Gastrocnemius medialis (tissue), 4 donors: ENCODE measurements at regions not wholly inside any gene's neighbourhood (a gene's known extent, or its start where the extent isn't known, plus 50 kb on each side); places are given as distances from the start of the nearest gene placed in this dataset.

ENCODE experiments used
- ATAC-seq, 2 donors: fragments of 150-250 bp; one replicate each; pipeline ENCODE4 v1.9.1; 2016
- DNase-seq, 2 donors: peaks; one replicate each; pipeline ENCODE4 v3.0.0-alpha.2; 2019
- H3K27ac ChIP-seq, 4 donors: fragments of 200-600 bp; sonication (generic); 1 replicate in 1 of 4; 2 replicates in 3 of 4; pipeline ENCODE4 v1.5.1; 2016 to 2018; ENCODE audit warnings: mild to moderate bottlenecking in 2 of 4, moderate library complexity in 1 of 4
- H3K27me3 ChIP-seq, 3 donors: fragments of 200-600 bp; sonication (generic) in 2 of 3; 1 replicate in 1 of 3; 2 replicates in 2 of 3; pipeline versions ENCODE4 v1.5.1 to v1.6.0; 2016 to 2019; ENCODE audit warnings: mild to moderate bottlenecking in 1 of 3, moderate library complexity in 1 of 3
- H3K36me3 ChIP-seq, 2 donors: fragments of 200-600 bp; sonication (generic) in 1 of 2; one replicate each; pipeline ENCODE4 v1.5.1; 2017 to 2018
- H3K4me1 ChIP-seq, 2 donors: fragments of 200-600 bp; sonication (generic) in 1 of 2; one replicate each; pipeline ENCODE4 v1.5.1; 2016 to 2017; ENCODE audit warnings: mild to moderate bottlenecking in 2 of 2
- H3K4me3 ChIP-seq, 4 donors: fragments of 200-600 bp; sonication (generic) in 3 of 4; 1 replicate in 1 of 4; 2 replicates in 3 of 4; pipeline ENCODE4 v1.5.1; 2016 to 2019; ENCODE audit warnings: mild to moderate bottlenecking in 2 of 4
- H3K9me3 ChIP-seq, 3 donors: fragments of 200-600 bp; sonication (generic) in 2 of 3; 1 replicate in 1 of 3; 2 replicates in 2 of 3; pipeline ENCODE4 v1.5.1; 2016 to 2019
- POLR2A ChIP-seq, 2 donors: fragments of 450-650 bp; IDR thresholded peaks; one replicate each; pipeline ENCODE4 v1.6.1; 2017; ENCODE audit warnings: antibody characterized with exemption in 2 of 2, mild to moderate bottlenecking in 2 of 2, moderate library complexity in 2 of 2
- in situ Hi-C, 4 donors: fragments of 200-750 bp; cut with MboI; loops; one replicate each; pipeline versions ENCODE4 v1.15.0 to v1.8.0; 2017; ENCODE audit warnings: low sequenced_read_pairs in 4 of 4
- intact Hi-C: fragments of 100-400 bp; cut with DNase I; formaldehyde crosslinking; loops from one replicate; pipeline ENCODE4 v1.15.1; 2023; ENCODE audit warnings: low total_unique reads
- TF ChIP-seq, protein P1 (sequence below), 5 experiments: fragments of 450-650 bp in 3 of 5; fragments of 200-600 bp in 2 of 5; sonication (generic) in 2 of 5; IDR thresholded peaks in 4 of 5; conservative IDR thresholded peaks in 1 of 5; 1 replicate in 4 of 5; 2 replicates in 1 of 5; pipeline ENCODE4 v1.5.1; 2016 to 2019; ENCODE audit warnings: antibody characterized with exemption in 5 of 5, mild to moderate bottlenecking in 3 of 5, moderate library complexity in 3 of 5

DNA sequence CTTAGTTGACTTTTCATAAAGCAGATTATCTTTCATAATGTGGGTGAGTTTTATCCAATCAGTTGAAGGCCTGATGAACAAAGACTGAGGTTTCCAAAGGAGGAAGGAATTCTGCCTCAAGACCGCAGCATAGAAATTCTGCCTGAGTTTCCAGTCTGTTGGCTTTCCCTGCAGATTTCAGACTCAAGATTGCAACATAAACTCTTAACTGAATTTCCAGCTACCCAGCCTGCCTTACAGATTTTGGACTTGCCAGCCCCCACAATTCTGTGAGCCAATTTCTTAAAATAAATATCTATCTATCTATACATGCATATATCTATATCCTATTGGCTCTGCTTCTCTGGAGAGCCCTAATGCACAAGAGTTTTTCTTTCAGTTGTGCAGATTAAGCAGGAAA is 57.3 kb upstream of the SMLR1 start:
- in situ Hi-C loops = no loop called here
- H3K9me3 ChIP-seq = no peaks in the 10 kb centered on the region
- intact Hi-C loops = no loop called here
- H3K4me3 ChIP-seq = no peak overlapping the region
- H3K36me3 ChIP-seq = no peaks in the 10 kb centered on the region
- no peaks in the 10 kb centered on the region for H3K4me1 ChIP-seq
- no peaks in the 10 kb centered on the region for H3K27me3 ChIP-seq
- DNase-seq (no peak), ATAC-seq (no peak)
- TF ChIP-seq POLR2A (IDR thresholded peaks at IDR 0.05) = no peak
- TF ChIP-seq, protein P1, sequence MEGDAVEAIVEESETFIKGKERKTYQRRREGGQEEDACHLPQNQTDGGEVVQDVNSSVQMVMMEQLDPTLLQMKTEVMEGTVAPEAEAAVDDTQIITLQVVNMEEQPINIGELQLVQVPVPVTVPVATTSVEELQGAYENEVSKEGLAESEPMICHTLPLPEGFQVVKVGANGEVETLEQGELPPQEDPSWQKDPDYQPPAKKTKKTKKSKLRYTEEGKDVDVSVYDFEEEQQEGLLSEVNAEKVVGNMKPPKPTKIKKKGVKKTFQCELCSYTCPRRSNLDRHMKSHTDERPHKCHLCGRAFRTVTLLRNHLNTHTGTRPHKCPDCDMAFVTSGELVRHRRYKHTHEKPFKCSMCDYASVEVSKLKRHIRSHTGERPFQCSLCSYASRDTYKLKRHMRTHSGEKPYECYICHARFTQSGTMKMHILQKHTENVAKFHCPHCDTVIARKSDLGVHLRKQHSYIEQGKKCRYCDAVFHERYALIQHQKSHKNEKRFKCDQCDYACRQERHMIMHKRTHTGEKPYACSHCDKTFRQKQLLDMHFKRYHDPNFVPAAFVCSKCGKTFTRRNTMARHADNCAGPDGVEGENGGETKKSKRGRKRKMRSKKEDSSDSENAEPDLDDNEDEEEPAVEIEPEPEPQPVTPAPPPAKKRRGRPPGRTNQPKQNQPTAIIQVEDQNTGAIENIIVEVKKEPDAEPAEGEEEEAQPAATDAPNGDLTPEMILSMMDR (IDR thresholded peaks at IDR 0.05 in 4 of 5, conservative IDR thresholded peaks at IDR 0.05 in 1 of 5) = no peak
- no peak overlapping the region for H3K27ac ChIP-seq

DNA sequence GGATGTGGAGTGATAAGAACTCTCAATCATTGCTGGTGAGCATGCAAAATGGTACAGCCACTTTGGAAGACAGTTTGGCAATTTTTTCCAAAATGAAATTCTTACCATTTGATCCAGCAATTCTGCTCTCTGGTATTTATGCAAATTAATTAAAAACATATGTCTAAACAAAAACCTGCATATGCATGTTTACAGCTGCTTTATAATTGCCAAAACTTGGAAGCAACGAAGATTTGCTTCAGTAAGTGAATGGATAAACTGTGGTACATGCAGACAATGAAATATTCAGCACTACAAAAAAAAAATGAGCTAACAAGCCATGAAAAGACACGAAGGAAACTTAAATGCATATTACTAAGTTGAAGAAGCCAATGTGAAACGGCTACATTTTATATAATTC is 55.5 kb upstream of the SMLR1 start:
- H3K9me3 ChIP-seq = no peaks in the 10 kb centered on the region
- TF ChIP-seq, protein P1 (IDR thresholded peaks at IDR 0.05 in 4 of 5, conservative IDR thresholded peaks at IDR 0.05 in 1 of 5) = no peak
- TF ChIP-seq POLR2A (IDR thresholded peaks at IDR 0.05) = no peak
- no peaks in the 10 kb centered on the region for H3K4me1 ChIP-seq
- H3K36me3 ChIP-seq = no peaks in the 10 kb centered on the region
- DNase-seq (no peak), ATAC-seq (no peak)
- H3K4me3 ChIP-seq = no peak overlapping the region
- intact Hi-C loops = no loop called here
- no peak overlapping the region for H3K27ac ChIP-seq
- H3K27me3 ChIP-seq = no peaks in the 10 kb centered on the region
- in situ Hi-C loops = no loop called here

DNA sequence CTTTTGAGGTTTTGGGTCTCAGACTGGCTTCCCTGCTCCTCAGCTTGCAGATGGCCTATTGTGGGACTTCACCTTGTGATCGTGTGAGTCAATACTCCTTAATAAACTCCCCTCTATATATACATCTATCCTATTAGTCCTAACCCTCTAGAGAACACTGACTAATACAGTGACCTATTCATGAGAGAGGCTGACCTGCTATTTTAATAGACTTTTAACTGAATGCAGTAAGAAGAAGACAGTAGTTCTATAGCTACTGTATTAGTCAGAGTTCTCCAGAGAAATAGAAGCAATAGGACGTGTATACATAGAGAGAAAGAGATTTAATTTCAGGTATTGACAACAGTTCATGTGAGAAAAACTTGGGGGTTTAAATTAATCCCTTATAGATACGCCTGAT is 53.3 kb upstream of the SMLR1 start:
- DNase-seq = no peak
- ATAC-seq = no peak
- Histone ChIP-seq H3K9me3 (no peaks in the 10 kb centered on the region), H3K4me3 (no peak overlapping the region), H3K36me3 (no peaks in the 10 kb centered on the region), H3K27ac (no peak overlapping the region), H3K4me1 (no peaks in the 10 kb centered on the region), H3K27me3 (no peaks in the 10 kb centered on the region)
- in situ Hi-C loops (no loop called here), intact Hi-C loops (no loop called here)
- TF ChIP-seq, protein P1 (IDR thresholded peaks at IDR 0.05 in 4 of 5, conservative IDR thresholded peaks at IDR 0.05 in 1 of 5) = no peak
- TF ChIP-seq POLR2A (IDR thresholded peaks at IDR 0.05) = no peak

DNA sequence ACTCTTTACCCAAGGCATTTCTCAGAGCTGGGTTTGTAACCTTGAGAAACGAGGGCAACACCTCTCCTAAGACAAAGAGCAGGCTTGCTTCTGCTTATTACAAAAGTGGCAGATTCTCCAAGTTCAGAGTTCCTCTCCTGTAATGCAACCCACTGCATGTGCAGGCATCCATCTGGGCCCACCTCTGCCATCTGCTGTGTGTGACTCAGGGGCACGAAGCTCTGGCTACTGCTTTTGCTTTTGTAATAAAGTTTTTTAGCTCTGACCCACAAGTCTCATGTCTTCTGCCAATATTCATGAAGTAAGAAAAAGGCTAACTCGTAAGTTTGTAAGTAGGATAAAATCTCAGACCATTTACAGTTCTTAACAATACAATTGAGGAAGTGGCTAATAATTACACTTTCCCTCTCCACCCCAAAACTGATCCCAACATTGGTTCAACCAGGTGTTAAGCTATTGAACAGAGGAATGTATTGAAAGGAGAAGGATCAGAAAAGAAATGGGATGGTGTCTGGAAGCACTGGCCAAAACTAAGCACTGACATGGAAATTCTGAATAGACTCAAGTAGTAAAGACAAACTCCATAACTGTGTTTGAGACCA is 51.7 kb upstream of the SMLR1 start:
- Histone ChIP-seq H3K27me3 (no peaks in the 10 kb centered on the region), H3K27ac (no peak overlapping the region), H3K36me3 (no peaks in the 10 kb centered on the region), H3K9me3 (no peaks in the 10 kb centered on the region), H3K4me3 (no peak overlapping the region), H3K4me1 (no peaks in the 10 kb centered on the region)
- ATAC-seq (no peak), DNase-seq (no peak)
- in situ Hi-C loops (no loop called here), intact Hi-C loops (no loop called here)
- TF ChIP-seq, protein P1 (IDR thresholded peaks at IDR 0.05 in 4 of 5, conservative IDR thresholded peaks at IDR 0.05 in 1 of 5) = no peak
- no peak for TF ChIP-seq POLR2A (IDR thresholded peaks at IDR 0.05)
